Adrenal gland (tissue), 9 donors: ENCODE measurements at regions not wholly inside any gene's neighbourhood (a gene's known extent, or its start where the extent isn't known, plus 50 kb on each side); places are given as distances from the start of the nearest gene placed in this dataset.

Experiments used
- DNase-seq, 7 donors: peaks; one replicate each; pipeline ENCODE4 v3.0.0-alpha.2; 2019 to 2020
- H3K27ac ChIP-seq, 5 donors: fragments of 200-600 bp; sonication (generic) in 4 of 5; 1 replicate in 3 of 5; 2 replicates in 2 of 5; pipeline versions ENCODE4 v1.5.1 to v1.8.0; 2016 to 2020; ENCODE audit warnings: mild to moderate bottlenecking in 1 of 5
- H3K27me3 ChIP-seq: fragments of 200-600 bp; 2 replicates; pipeline ENCODE4 v1.8.0; 2021
- H3K36me3 ChIP-seq, 2 donors: fragments of 200-600 bp; replicated peaks in 1 of 2; 1 replicate in 1 of 2; 2 replicates in 1 of 2; pipeline versions ENCODE4 v1.5.1 to v1.8.0; 2018 to 2022
- H3K4me1 ChIP-seq, 2 donors: fragments of 200-600 bp; replicated peaks in 1 of 2; 1 replicate in 1 of 2; 2 replicates in 1 of 2; pipeline versions ENCODE4 v1.5.1 to v1.8.0; 2018 to 2021
- H3K4me3 ChIP-seq, 4 donors: fragments of 200-600 bp; sonication (generic) in 3 of 4; one replicate each; pipeline ENCODE4 v1.5.1; 2016 to 2018
- H3K9me3 ChIP-seq, 3 donors: fragments of 200-600 bp; sonication (generic) in 1 of 3; replicated peaks in 1 of 3; 1 replicate in 2 of 3; 2 replicates in 1 of 3; pipeline versions ENCODE4 v1.5.1 to v1.8.0; 2016 to 2021
- POLR2A ChIP-seq, 2 donors: fragments of 450-650 bp; IDR thresholded peaks; one replicate each; pipeline ENCODE4 v1.6.1; 2017; ENCODE audit warnings: antibody characterized with exemption in 2 of 2, mild to moderate bottlenecking in 2 of 2, moderate library complexity in 1 of 2
- WGBS, 4 donors: extraction: QIAGEN DNeasy Blood & Tissue Kit in 2 of 4; methylation state at CpG; one replicate each; pipeline versions ENCODE4 v1.1.5 to v1.1.7; 2013 to 2017; 5-methylcytosine and 5-hydroxymethylcytosine counted together
- intact Hi-C, 2 donors: fragments of 100-400 bp; cut with DNase I; formaldehyde crosslinking; loops; one replicate each; pipeline versions ENCODE4 v1.14.1 to v1.15.0; 2022 to 2023
- TF ChIP-seq, protein P1 (sequence below), 6 experiments: fragments of 450-650 bp in 4 of 6; fragments of 200-600 bp in 2 of 6; sonication (generic) in 1 of 6; IDR thresholded peaks; 1 replicate in 5 of 6; 2 replicates in 1 of 6; pipeline versions ENCODE4 v1.5.1 to v1.8.0; 2016 to 2021; ENCODE audit warnings: antibody characterized with exemption in 6 of 6, mild to moderate bottlenecking in 2 of 6, moderate library complexity in 1 of 6
- donor health status: healthy with polysubstance abuse.
- donor health status: Bipolar disorder and iron deficiency.
- donor health status: DM: yes; HTN: yes; CAD: no.
- donor health status: DM: no; HTN: no; CAD: no.
- donor health status: DM: no; HTN: no; CAD: no.

DNA sequence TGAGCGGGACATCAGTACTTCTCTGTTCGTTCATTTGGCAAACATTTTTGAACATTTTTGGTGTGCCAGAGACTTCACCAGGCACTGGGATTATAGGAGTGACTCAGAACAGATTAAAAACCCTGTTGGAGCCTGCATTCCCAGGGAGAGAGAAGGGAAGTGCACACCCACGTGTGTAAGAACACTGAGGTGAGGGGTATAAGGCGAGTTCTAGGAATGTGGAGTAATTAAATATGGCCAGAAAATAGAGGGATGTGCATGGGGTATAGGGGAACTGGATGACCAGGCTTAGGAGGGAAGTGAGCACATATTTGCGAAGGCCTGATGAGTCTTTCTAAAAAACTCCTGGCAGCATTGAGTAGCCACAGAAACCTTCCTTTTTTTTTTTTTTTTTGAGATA lies 401.2 kb upstream of the C2CD4B start:
- no peak for DNase-seq
- Histone ChIP-seq H3K27ac (no peak overlapping the region), H3K27me3 (no peaks in the 10 kb centered on the region), H3K4me3 (no peak overlapping the region), H3K4me1 (peaks cover 0 to 3% of the 10 kb centered on the region in 2 donors), H3K9me3 (no peaks in the 10 kb centered on the region), H3K36me3 (no peaks in the 10 kb centered on the region)
- intact Hi-C loops, result no loop called here
- TF ChIP-seq POLR2A (IDR thresholded peaks at IDR 0.05), result no peak
- TF ChIP-seq, protein P1, sequence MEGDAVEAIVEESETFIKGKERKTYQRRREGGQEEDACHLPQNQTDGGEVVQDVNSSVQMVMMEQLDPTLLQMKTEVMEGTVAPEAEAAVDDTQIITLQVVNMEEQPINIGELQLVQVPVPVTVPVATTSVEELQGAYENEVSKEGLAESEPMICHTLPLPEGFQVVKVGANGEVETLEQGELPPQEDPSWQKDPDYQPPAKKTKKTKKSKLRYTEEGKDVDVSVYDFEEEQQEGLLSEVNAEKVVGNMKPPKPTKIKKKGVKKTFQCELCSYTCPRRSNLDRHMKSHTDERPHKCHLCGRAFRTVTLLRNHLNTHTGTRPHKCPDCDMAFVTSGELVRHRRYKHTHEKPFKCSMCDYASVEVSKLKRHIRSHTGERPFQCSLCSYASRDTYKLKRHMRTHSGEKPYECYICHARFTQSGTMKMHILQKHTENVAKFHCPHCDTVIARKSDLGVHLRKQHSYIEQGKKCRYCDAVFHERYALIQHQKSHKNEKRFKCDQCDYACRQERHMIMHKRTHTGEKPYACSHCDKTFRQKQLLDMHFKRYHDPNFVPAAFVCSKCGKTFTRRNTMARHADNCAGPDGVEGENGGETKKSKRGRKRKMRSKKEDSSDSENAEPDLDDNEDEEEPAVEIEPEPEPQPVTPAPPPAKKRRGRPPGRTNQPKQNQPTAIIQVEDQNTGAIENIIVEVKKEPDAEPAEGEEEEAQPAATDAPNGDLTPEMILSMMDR (IDR thresholded peaks at IDR 0.05), result no peak
- 74 to 87% (median 79%) methylated on average over 5 of the region's 5 CpGs for WGBS, 4 donors

DNA sequence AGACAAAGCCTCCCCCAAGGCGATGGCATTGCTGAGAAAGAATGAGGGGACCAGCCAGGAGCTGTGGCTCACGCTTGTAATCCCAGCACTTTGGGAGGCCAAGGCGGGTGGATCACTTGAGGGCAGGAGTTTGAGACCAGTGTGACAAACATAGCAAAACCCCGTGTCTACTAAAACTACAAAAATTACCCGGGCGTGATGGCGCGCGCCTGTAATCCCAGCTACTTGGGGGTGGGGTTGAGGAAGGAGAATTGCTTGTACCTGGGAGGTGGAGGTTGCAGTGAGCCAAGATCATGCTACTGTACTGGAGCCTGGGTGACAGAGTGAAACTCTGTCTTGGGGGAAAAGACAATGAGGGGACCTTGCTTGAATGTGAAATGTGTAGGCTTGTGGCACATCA lies 402.4 kb upstream of the C2CD4B start:
- no peaks in the 10 kb centered on the region for H3K36me3 ChIP-seq
- TF ChIP-seq, protein P1 (IDR thresholded peaks at IDR 0.05), result no peak
- TF ChIP-seq POLR2A (IDR thresholded peaks at IDR 0.05), result no peak
- H3K4me3 ChIP-seq, result no peak overlapping the region
- intact Hi-C loops, result no loop called here
- H3K4me1 ChIP-seq, result peaks cover 0 to 3% of the 10 kb centered on the region in 2 donors
- WGBS, 4 donors, result 91 to 96% (median 93%) methylated on average over 9 of the region's 9 CpGs
- no peaks in the 10 kb centered on the region for H3K27me3 ChIP-seq
- DNase-seq, result no peak
- no peaks in the 10 kb centered on the region for H3K9me3 ChIP-seq
- no peak overlapping the region for H3K27ac ChIP-seq

DNA sequence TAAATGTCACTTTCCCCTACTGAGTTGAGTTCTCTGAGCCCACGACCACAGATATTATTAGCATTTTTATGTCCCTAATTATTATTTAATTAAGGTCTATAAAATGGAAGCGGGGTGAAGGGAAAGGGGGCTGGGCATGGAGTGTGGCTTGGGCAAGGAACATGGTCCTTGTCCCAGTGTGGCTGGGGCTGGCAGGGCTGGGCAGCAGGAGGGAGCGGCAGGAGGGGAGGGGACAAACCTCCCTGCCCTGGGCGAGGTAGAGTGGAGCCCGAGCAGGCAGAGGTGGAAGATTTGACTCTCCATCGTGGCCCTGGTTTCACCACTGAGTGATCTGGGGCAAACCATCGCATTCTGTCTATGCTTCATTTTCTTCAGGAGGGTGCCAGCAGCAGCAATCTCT lies 402.9 kb upstream of the C2CD4B start:
- no peak for TF ChIP-seq POLR2A (IDR thresholded peaks at IDR 0.05)
- WGBS, 4 donors, result 87 to 91% (median 90%) methylated on average over 7 of the region's 7 CpGs
- Histone ChIP-seq H3K27me3 (no peaks in the 10 kb centered on the region), H3K9me3 (no peaks in the 10 kb centered on the region), H3K4me1 (peaks cover 0 to 3% of the 10 kb centered on the region in 2 donors), H3K4me3 (no peak overlapping the region), H3K27ac (no peak overlapping the region), H3K36me3 (no peaks in the 10 kb centered on the region)
- intact Hi-C loops, result no loop called here
- DNase-seq, result no peak

DNA sequence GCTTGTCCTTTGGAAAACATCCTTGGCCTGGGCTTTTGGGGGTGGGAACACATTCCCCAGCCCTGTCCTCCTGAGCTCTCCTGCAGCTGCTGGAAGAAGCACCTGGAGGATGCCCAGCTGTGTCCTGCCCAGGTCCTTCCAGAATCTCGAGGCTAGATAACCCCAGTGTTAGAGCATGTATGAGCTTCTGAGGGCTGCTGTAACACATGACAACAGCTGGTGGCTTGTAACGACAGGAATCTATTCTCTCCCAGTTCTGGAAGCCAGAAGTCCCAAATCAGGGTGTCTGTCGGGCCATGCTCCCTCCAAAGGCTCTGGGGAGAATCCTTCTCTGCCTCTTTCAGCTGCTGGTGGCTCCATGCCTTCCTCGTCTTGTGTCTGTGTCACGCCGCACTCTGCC lies 403.6 kb upstream of the C2CD4B start:
- no peak overlapping the region for H3K27ac ChIP-seq
- no peaks in the 10 kb centered on the region for H3K27me3 ChIP-seq
- TF ChIP-seq POLR2A (IDR thresholded peaks at IDR 0.05), result no peak
- TF ChIP-seq, protein P1 (IDR thresholded peaks at IDR 0.05), result no peak
- DNase-seq, result no peak
- WGBS, 4 donors, result 87 to 93% (median 90%) methylated on average over 6 of the region's 6 CpGs
- H3K4me3 ChIP-seq, result no peak overlapping the region
- intact Hi-C loops, result no loop called here
- H3K9me3 ChIP-seq, result no peaks in the 10 kb centered on the region
- no peaks in the 10 kb centered on the region for H3K36me3 ChIP-seq
- peaks cover 0 to 3% of the 10 kb centered on the region in 2 donors for H3K4me1 ChIP-seq
